GM19238 (cell line): ENCODE measurements at regions not wholly inside any gene's neighbourhood (a gene's known extent, or its start where the extent isn't known, plus 50 kb on each side); places are given as distances from the start of the nearest gene placed in this dataset.
A peak's percentile ranks its signal among the peaks of the same experiment; 100 is the strongest.

Experiments
- DNase-seq: peaks from one replicate; pipeline ENCODE4 v3.0.0; 2011; ENCODE audit warnings: low spot score; ENCODE audit not compliant: insufficient read length

GRCh38 chr3:10583798-10584708, 78.7 kb upstream of the ATP2B2 start:
- no peak for DNase-seq

GRCh38 chr3:10585945-10586344, 80.6 kb upstream of the ATP2B2 start:
- DNase-seq, result no peak

- DNase-seq, result peak; percentile 29
Measured at GRCh38 chr3:10594915-10595314, 89.5 kb upstream of the ATP2B2 start.

GRCh38 chr3:10596746-10597448, 91.5 kb upstream of the ATP2B2 start:
- no peak for DNase-seq

GRCh38 chr3:10597733-10598132, 92.3 kb upstream of the ATP2B2 start:
- no peak for DNase-seq

- DNase-seq, result no peak
Measured at GRCh38 chr3:10599017-10599416, 93.6 kb upstream of the ATP2B2 start.

- DNase-seq, result no peak
Measured at GRCh38 chr3:10599444-10599843, 94.1 kb upstream of the ATP2B2 start.

- no peak for DNase-seq
Measured at GRCh38 chr3:10600296-10600714, 94.9 kb upstream of the ATP2B2 start.

GRCh38 chr3:10600726-10601125, 95.3 kb upstream of the ATP2B2 start:
- DNase-seq, result no peak

GRCh38 chr3:10601151-10601856, 95.9 kb upstream of the ATP2B2 start:
- DNase-seq, result no peak

- no peak for DNase-seq
Measured at GRCh38 chr3:10601857-10602230, 96.5 kb upstream of the ATP2B2 start.

GRCh38 chr3:10602271-10602670, 96.9 kb upstream of the ATP2B2 start:
- DNase-seq, result no peak

- peak; percentile 16 for DNase-seq
Measured at GRCh38 chr3:10602769-10603768, 97.7 kb upstream of the ATP2B2 start.

GRCh38 chr3:10609134-10609533, 103.7 kb upstream of the ATP2B2 start:
- no peak for DNase-seq

- DNase-seq, result no peak
Measured at GRCh38 chr3:10614168-10614567, 108.8 kb upstream of the ATP2B2 start.

GRCh38 chr3:10615715-10616114, 110.3 kb upstream of the ATP2B2 start:
- no peak for DNase-seq

GRCh38 chr3:10616321-10616720, 110.9 kb upstream of the ATP2B2 start:
- DNase-seq, result no peak

GRCh38 chr3:10619989-10620832, 114.8 kb upstream of the ATP2B2 start:
- DNase-seq, result no peak

GRCh38 chr3:10620833-10621082, 115.4 kb upstream of the ATP2B2 start:
- no peak for DNase-seq

- DNase-seq, result no peak
Measured at GRCh38 chr3:10623578-10624275, 118.3 kb upstream of the ATP2B2 start.
